Endothelial cell of hepatic sinusoid (primary cell): ENCODE measurements at regions not wholly inside any gene's neighbourhood (a gene's known extent, or its start where the extent isn't known, plus 50 kb on each side); places are given as distances from the start of the nearest gene placed in this dataset.

Experiments used
- in situ Hi-C: cut with HindIII; loops from 2 replicates; pipeline ENCODE4 v1.10.0; 2017; ENCODE audit warnings: low sequenced_read_pairs

DNA sequence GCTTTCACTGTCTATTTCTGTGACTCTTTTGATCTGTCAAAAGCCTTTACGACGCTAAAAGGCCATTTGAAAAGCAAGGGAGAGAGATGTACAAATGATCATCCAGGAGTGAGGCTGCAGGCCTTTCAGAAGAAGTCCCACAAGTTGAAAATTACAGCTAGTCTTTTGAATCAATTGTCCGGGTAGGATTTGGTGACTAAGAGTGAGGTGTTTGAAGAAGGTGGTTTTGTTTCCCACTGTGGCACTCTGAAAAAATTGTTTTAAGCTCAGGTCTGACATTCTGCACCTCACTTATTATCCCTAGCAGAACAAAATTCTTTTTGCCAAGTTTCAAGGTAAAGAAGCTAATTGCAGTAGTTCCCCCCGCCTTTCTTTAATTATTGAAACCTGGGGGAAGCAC lies 50.8 kb upstream of the TMEM108 start:
- in situ Hi-C loops, result no loop called here

DNA sequence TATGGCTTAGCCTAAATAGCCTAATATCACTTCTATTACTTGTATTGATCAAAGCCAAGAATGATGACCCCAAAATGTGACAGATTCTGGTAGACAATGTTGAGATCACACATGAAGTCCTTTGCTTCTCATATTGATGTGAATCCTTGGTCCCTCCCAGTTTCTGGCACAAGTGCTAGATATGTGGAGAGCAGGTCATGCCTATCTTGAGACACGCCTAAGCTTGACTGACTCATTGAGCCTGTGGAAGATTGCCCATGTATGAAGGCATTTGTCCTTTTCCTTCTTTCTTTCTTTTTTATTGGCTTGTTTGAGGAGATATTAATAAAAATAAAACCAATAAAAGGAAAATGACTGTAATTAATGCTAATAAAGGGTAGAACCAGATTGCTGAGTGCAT lies 54.0 kb upstream of the TMEM108 start:
- in situ Hi-C loops, result no loop called here

DNA sequence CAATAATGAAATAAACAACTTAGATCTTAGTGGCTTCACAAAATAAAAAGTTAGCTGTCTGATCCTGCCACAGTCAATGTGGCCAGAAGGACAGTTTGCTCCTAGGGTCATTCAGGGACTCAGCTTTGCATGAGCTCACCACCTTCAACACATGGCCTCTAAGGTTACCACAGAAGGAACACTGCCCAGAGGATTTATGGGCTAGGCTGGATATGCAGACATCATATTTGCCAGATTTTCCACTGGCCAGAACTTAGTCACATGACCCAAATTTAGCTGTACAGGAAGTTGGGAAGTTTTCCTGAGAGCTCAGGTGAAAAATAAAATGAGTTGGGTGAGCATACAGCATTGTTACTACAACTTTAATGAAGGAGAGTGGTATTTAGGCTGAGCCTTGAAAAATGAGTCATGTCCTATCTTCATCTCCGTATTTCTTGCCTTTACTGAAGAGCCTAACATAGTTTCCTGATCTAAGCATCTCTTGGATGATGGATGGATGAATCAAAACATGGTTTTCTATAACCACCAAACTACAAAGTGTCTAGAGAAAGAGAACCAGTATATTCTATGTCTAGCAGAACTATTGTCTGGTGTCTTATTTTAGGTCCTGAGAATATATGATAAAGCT lies 54.9 kb upstream of the TMEM108 start:
- in situ Hi-C loops, result no loop called here

DNA sequence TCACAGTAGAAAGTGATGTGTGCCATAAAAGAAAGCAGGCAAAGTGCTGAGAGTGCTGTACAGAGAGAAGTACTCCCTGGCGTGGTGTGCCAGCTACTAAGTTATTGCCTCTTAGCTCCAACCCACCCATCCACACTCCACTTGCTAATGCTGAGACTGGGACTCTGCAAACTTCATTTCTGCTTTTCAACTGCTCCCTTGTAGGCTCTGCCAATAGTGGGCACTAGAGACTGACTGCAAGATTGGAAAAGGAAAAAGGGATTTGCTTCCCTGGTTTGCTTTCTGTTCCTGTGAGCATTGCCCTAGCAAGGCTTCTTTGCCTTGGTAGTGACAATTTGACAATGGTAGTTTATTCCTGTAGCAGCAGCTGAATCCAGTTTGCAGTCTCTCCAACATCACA lies 56.5 kb upstream of the TMEM108 start:
- in situ Hi-C loops, result no loop called here

DNA sequence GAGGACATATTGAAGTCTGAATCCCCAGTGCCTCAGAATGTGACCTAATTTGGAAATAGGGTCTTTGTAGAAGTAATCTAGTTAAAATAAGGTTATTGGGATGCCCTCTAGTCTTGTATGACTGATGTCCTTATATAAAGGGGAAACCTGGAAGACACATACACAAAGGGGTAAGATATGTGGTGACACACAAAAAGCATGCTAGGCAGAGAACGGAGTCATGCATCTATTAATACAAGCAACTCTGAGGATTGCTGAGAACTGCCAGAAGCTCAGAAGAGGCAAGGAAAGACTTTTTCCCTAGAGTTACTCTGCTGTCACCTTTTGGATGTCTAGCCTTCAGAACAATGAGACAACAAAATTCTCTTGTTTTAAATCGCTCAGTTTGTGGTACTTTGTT lies 58.1 kb upstream of the TMEM108 start:
- in situ Hi-C loops, result no loop called here

- in situ Hi-C loops, result loop anchor here (5.0 kb wide), 1 partner anchor 33 kb away; no protein-coding TSS in a partner anchor
Measured at GRCh38 chr3:132979606-132980005, 58.6 kb upstream of the TMEM108 start.

DNA sequence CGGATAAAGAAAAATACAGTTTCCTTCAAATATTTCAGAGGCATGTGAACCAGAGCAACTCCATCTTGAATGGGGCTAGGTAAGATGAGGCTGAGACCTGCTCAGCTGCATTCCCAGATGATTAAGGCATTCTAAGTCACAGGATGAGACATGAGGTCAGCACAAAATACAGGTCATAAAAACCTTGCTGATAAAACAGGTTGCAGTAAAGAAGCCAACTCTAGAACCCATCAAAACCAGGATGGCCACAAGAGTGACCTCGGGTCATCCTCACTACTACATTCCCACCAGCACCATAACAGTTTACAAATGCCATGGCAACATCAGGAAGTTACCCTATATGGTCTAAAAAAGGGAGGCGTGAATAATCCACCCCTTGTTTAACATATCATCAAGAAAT lies 59.2 kb upstream of the TMEM108 start:
- in situ Hi-C loops, result loop anchor here (5.0 kb wide), 1 partner anchor 33 kb away; no protein-coding TSS in a partner anchor

DNA sequence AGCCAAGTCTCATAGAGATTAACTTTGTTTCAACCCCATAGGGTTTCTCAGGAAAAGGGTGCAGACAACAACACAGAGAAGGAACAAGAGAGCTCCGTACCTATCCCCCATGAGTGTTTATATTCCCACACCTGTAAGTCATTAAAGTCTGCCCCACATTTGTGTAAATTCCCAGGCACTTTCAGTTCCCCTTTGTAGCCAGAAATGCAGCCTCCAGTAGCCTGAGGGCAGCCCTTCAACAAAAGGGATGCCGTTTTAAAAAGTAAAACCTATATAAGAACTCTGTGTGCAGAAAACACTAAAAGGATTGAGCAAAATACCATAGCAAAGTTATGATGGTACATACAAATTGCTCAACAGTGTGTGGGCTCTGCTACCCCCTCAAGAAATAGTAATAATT lies 59.7 kb upstream of the TMEM108 start:
- in situ Hi-C loops, result loop anchor here (5.0 kb wide), 1 partner anchor 34 kb away; no protein-coding TSS in a partner anchor

DNA sequence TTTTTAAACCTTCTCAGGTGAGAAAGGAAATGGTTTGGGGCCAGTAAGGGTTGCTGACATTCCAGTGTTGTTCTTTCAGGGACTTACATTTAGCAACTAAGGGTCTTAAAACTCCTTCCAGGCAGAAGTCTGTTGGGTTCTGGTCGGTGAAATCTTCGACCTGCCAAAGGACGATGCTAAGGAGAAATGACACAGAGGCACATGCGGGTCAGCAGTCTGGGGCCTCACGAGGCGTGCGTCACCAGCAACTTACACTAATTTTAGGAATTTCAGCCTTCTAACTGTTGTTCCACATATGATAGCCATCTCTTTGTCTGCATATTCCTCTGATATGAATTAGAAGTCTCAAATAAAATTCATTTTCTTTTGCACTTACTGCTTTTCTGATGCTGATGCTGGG lies 64.1 kb upstream of the TMEM108 start:
- in situ Hi-C loops, result loop anchor here (5.0 kb wide), 1 partner anchor 52 kb away; no protein-coding TSS in a partner anchor

DNA sequence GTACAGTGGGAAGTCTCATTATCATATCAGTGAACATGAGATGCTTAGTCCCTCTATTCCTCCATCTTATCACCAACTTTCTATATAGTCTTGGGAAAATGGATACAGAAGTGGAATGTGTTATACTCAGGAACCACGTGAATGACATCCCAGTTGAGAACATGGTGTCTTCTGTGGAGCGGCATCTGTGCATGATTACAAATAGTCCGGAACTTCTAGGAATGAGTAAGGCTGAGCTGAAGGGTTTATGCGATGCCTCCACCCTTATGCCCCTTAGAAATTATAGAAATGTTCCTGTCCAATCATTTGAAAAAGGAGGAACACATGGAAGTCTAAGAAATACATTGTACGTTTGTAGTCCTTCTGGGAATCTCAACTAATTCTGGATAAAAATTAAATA lies 64.8 kb upstream of the TMEM108 start:
- in situ Hi-C loops, result loop anchor here (5.0 kb wide), 1 partner anchor 51 kb away; no protein-coding TSS in a partner anchor

DNA sequence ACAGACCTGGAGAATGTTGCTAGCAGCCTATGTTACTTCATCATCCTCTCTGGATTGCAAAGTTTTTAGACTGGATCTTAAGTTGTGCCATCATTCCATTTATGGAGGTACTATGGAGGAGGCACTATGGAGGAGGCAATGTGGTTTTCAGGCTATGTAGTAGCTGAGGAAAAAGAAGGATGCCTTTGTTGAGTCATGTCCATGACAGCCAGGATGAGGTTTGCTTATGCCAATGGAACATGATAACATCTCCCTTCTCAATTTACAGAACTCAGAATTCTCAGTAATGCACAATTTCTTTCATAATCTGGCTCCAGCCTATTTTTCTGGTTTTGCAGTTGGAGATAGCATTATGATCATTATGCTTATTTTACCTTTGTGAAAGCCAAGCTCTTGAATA lies 65.9 kb upstream of the TMEM108 start:
- in situ Hi-C loops, result loop anchor here (5.0 kb wide), 1 partner anchor 50 kb away; no protein-coding TSS in a partner anchor

DNA sequence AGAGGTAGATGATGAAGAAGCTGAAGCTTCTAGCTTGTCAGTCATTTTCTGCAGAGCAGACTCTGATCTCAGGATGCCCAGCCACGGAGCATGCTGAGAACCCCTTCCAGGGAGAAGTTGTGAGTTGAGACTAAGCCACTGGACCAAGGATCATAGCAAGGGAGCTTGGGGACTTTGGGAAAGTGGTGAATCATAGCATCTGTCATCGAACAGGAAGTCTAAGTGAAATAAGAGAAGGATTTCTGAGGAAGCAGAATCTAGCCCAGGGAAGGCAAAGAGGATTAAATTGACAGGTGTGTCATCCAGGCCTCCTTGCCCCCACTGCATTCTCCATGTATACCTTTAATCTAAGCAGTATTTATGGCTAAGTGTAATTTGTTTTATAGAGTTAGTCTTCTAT lies 71.8 kb upstream of the TMEM108 start:
- in situ Hi-C loops, result no loop called here

DNA sequence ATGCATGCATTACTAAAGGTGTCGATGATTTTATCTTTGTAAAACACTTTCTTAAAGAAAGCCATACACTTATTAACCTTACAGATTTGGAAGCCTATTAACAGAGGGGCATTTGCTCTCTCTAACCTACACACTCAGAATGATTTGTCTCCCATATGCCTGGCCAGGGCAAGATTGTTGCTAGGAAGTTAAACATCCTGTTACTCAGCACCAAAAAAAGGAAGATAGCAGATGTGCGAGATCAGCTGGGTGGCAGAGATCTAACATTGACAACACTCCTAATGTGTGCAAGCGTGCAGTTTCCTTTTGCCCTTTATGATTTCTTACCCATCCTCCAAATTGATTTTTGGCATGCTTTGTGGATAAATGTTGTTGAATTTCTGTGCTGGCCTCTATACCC lies 73.9 kb upstream of the TMEM108 start:
- in situ Hi-C loops, result no loop called here

GRCh38 chr3:132963786-132964185 lies 74.4 kb upstream of the TMEM108 start:
- in situ Hi-C loops, result no loop called here

GRCh38 chr3:132961991-132962390 lies 76.2 kb upstream of the TMEM108 start:
- in situ Hi-C loops, result no loop called here

GRCh38 chr3:132953683-132954082 lies 84.5 kb upstream of the TMEM108 start:
- in situ Hi-C loops, result no loop called here

GRCh38 chr3:132927896-132928295 lies 110.3 kb upstream of the TMEM108 start:
- in situ Hi-C loops, result no loop called here

DNA sequence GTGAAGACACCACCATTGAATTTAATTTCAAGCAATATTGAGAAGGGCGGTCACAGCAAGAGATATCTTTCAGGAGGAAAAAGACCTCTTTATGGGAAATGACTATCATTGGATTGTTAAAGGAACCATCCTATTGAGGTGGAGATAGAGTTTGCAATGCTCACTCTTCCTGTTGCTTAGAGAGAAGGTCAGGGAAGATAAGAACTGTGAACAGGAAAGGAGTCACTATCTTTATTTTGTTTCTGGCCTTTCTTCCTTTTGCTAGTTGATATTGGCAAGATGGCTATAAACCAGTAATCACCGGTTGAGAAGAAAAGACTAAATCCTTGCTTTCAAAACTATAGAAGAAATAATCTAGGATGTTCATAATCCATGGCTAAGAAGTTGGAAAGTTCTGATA lies 112.1 kb upstream of the TMEM108 start:
- in situ Hi-C loops, result no loop called here

DNA sequence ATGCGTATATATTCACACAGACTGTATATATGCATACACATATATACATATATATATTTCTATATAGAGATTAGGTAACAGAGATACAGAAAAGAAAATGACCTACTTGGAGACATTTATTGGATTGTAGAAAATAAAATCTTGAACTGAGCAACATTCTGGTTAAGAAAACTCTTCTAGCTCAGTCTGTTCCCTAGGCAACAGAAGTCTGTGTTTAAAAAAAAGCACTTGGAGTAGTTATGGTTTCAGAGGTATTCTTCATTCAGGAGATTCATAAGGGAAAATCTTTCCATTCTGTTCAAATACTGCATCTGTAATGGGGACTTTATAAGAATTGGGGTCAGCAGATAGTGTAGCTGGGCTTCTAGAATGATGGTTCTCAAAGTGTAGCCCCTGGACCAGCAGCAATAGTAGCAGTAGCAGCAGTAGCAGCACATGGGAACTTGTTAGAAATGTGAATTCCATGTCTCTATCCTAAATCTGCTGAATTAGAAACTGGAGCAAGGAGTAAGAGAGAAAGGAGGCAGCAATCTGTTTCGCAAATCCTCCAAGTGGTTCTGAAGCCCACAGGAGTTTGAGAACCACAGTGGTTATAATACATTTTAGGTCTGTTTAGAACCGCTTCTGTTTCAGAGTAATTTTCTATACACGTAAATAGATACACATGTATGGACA lies 112.8 kb upstream of the TMEM108 start:
- in situ Hi-C loops, result no loop called here

DNA sequence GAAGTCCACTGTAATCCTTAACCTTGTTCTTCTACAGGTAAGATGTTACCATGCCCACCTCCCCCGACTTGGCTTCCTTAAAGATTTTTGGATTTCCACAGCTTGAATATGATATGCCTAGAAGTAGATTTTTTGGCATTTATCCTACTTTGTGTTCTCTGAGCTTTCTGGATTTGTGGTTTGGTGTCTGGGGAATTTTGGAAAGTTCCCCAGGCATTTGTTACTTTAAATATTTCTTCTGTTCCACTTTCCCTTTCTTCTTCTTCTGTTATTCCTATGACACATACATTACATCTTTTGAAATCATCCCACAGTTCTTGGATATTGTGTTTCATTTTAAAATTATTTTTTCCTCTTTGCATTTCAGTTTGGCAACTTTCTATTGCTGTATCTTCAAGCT lies 122.1 kb upstream of the TMEM108 start:
- in situ Hi-C loops, result no loop called here

DNA sequence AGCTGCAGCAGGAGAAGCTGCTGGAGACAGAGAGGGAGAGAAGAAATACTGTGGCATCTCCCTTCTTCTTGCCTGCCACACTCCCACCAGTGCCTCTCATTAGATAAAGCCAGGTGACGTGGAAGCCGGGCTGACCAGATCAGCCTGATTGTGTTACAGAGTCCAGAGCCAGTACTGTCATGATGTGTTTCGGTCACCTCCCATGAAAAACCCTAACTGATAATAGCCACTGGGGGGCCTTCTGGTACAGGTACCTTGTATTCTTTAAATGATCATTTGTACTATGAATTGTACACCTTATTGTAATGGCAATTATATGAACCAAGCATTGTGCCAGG lies 125.8 kb upstream of the TMEM108 start:
- in situ Hi-C loops, result no loop called here

GRCh38 chr3:132911741-132912415 lies 126.3 kb upstream of the TMEM108 start:
- in situ Hi-C loops, result no loop called here
